ENCODE measurements at regions not wholly inside any gene's neighbourhood (a gene's known extent, or its start where the extent isn't known, plus 50 kb on each side); places are given as distances from the start of the nearest gene placed in this dataset.

GRCh38 chr4:35697210-35697736 lies 547.0 kb downstream of the ARAP2 start:
- TF ChIP-seq POLR2A (IDR thresholded peaks at IDR 0.05) = no peak
- no peak for TF ChIP-seq CTCF (IDR thresholded peaks at IDR 0.05 in 4 of 5, conservative IDR thresholded peaks at IDR 0.05 in 1 of 5)
